DMS114 treated with DMSO at 0.1 percent for 48 hours (cell line): ENCODE measurements at regions not wholly inside any gene's neighbourhood (a gene's known extent, or its start where the extent isn't known, plus 50 kb on each side); places are given as distances from the start of the nearest gene placed in this dataset.

Experiments
- DNase-seq: peaks from one replicate; lab custom pipeline; 2025; ENCODE audit not compliant: unreplicated experiment; lab: John Stamatoyannopoulos, UW

GRCh38 chr2:173761603-173762119 is 203.5 kb downstream of the SP3 start:
- no peak for DNase-seq

- DNase-seq: no peak
These were observed 203.0 kb downstream of the SP3 start for GRCh38 chr2:173762221-173762620.

GRCh38 chr2:173762864-173763263 is 202.3 kb downstream of the SP3 start:
- DNase-seq: no peak

- DNase-seq: no peak
These were observed 201.5 kb downstream of the SP3 start for GRCh38 chr2:173763641-173764040.

GRCh38 chr2:173764094-173764493 is 201.1 kb downstream of the SP3 start:
- no peak for DNase-seq

- DNase-seq: no peak
These were observed 198.5 kb downstream of the SP3 start for GRCh38 chr2:173766537-173767289.

- no peak for DNase-seq
These were observed 194.1 kb downstream of the SP3 start for GRCh38 chr2:173770947-173771678.

- DNase-seq: no peak
These were observed 193.0 kb downstream of the SP3 start for GRCh38 chr2:173772205-173772604.

- no peak for DNase-seq
These were observed 192.1 kb downstream of the SP3 start for GRCh38 chr2:173773076-173773475.

GRCh38 chr2:173775440-173775839 is 189.7 kb downstream of the SP3 start:
- no peak for DNase-seq

- DNase-seq: no peak
These were observed 182.5 kb downstream of the SP3 start for GRCh38 chr2:173782681-173783080.

GRCh38 chr2:173783382-173783781 is 181.8 kb downstream of the SP3 start:
- no peak for DNase-seq

- no peak for DNase-seq
These were observed 179.4 kb downstream of the SP3 start for GRCh38 chr2:173785813-173786212.

- no peak for DNase-seq
These were observed 173.7 kb downstream of the SP3 start for GRCh38 chr2:173791502-173791901.

- no peak for DNase-seq
These were observed 173.0 kb downstream of the SP3 start for GRCh38 chr2:173792166-173792565.

- DNase-seq: no peak
These were observed 172.4 kb downstream of the SP3 start for GRCh38 chr2:173792741-173793140.

- DNase-seq: no peak
These were observed 171.2 kb downstream of the SP3 start for GRCh38 chr2:173793709-173794565.

GRCh38 chr2:173797586-173798263 is 167.4 kb downstream of the SP3 start:
- DNase-seq: no peak

GRCh38 chr2:173802518-173802917 is 162.7 kb downstream of the SP3 start:
- DNase-seq: no peak

- DNase-seq: no peak
These were observed 161.7 kb downstream of the SP3 start for GRCh38 chr2:173803449-173803848.

- DNase-seq: no peak
These were observed 158.4 kb downstream of the SP3 start for GRCh38 chr2:173806761-173807160.
